Stimulated activated CD4-positive, alpha-beta T cell treated with anti-CD3 and anti-CD28 coated beads, Interleukin-12 subunit alpha, Interleukin-12 subunit beta, amount 100 ng/mL, for 4 hours (primary cell): ENCODE measurements at regions not wholly inside any gene's neighbourhood (a gene's known extent, or its start where the extent isn't known, plus 50 kb on each side); places are given as distances from the start of the nearest gene placed in this dataset.

ENCODE experiments used
- DNase-seq: peaks from one replicate; pipeline ENCODE4 v3.0.0-alpha.2; 2020

- DNase-seq, result no peak
Measured at GRCh38 chr6:148059869-148060268, 282.8 kb upstream of the SASH1 start.

DNA sequence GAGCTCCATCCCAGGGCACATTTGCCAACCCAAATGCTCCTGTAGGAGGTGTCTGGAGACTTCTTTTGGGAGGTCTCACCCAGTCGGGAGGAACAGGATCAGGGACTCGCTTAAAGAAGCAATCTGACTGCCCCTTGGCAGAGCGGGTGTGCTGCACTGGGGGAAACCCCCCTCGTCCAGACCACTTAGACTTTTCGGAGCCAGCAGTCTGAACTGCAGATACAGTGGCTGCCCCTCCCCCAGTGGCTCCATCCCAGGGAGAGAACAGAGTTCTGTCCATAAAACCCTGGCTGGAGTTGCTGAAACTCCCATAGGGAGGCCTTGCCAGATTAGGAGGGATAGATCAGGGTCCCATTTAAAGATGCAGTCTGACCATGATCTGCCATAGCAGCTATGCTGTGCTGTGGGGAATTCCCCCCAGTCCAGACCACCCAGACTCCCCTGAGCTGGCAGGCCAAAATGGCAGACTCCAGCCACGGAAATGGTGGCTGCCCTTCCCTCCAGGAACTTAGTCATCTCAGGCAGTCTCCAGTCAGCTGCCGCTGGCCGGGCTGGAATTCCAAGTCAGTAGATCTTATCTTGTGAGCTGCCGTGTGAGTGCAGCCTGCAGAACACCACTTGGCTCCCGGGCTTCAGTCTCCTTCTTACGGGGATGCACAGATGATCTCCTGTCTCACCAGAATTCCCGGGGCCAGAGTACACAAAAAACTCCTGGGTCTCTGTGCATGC, 278.1 kb upstream of the SASH1 start:
- no peak for DNase-seq

- DNase-seq, result no peak
Measured at GRCh38 chr6:148068437-148069061, 274.1 kb upstream of the SASH1 start.

GRCh38 chr6:148069256-148069655, 273.4 kb upstream of the SASH1 start:
- DNase-seq, result no peak

DNA sequence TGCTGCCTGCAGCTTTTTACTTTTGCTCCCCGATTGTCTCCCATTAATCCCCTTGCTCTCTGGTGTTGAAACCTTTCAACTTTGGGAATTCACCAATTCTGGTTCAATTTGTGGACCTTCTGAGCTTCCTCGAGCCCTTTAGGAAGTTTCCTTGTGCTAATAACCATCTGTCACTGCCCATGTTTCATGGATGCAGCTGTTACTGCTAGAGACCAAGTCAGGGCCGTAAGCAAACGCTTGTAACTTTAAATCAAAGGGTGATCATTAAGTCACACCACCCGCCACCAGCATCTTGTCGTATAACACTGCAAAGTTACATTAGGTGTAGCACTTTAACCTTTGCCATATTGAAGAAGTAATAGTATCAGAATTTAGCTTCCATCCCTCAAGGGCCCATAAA, 268.3 kb upstream of the SASH1 start:
- DNase-seq, result no peak

DNA sequence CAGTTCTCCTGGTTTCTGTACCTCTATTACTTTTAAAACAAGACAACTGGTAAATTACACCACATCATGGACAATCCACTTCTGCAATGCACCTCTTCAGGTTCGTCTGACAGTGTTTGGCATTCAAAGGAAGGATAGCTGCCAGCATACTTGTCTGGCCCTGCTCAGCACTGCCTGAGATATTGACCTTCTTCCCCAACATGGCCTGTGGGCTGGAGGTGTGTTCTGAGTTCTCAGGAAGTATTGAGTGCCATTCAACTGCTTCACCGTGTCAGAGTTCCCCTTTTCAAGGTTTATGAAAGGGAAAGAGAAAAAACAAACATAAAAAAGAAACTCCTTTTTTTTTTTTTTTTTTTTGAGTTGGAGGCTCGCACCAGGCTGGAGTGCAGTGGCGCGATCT, 267.9 kb upstream of the SASH1 start:
- DNase-seq, result no peak

- no peak for DNase-seq
Measured at GRCh38 chr6:148075352-148075751, 267.3 kb upstream of the SASH1 start.

DNA sequence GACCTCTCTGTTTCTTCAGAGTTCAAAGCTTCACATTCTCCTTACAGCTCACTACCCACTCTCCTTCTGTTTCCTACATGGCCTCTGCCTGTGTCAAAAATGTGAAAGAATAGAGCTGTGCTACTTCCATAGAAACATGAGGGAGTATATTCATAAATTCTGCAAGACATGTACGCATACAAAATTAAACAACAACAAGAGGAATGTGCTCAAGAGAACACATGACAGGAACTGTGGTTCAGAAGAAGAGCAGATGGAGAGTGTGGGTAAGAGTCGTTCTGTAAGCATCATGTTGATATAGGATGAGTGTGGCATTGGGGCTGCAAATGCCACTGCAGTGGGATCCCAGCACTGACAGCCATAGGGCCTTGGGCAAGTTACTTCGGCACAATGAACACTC, 266.6 kb upstream of the SASH1 start:
- DNase-seq, result no peak

DNA sequence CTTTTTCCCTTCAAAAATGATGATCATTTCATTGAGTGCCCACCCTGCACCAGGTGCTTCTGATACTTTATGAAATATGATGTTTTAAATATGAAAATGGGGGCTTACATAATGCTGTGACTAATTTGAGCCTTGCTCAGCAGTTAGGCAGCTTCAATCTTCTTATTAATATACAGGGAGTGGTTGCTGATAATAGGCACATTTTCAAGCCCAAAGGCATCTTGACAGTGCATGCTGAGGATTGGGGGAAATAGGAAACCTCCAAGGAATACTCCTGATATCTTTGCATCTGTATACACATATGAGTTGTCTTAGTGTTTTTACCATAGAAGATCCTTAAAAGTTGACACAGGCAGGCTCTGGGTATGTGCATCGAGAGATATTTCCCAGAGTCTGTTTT, 262.3 kb upstream of the SASH1 start:
- no peak for DNase-seq

- DNase-seq, result no peak
Measured at GRCh38 chr6:148081076-148081475, 261.6 kb upstream of the SASH1 start.

- no peak for DNase-seq
Measured at GRCh38 chr6:148082044-148082443, 260.6 kb upstream of the SASH1 start.

DNA sequence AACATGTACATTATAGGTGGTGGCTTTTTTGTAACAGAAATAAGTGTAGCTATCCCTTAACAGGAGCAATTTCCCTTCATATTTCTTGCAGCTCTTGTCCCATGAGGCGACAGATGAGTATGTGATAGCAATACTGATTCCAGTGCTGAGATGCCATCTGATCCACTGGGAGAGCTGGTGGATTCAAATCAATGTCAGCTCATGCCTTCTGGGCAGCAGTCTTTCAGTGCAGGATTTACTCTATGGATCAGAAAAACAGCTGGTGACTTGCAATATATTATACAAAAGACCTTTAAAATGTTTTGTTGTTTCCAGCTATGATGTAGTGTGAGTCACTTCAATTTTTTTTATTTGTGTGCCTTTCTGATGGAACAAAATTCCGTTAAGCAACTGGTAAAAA, 259.9 kb upstream of the SASH1 start:
- DNase-seq, result no peak

DNA sequence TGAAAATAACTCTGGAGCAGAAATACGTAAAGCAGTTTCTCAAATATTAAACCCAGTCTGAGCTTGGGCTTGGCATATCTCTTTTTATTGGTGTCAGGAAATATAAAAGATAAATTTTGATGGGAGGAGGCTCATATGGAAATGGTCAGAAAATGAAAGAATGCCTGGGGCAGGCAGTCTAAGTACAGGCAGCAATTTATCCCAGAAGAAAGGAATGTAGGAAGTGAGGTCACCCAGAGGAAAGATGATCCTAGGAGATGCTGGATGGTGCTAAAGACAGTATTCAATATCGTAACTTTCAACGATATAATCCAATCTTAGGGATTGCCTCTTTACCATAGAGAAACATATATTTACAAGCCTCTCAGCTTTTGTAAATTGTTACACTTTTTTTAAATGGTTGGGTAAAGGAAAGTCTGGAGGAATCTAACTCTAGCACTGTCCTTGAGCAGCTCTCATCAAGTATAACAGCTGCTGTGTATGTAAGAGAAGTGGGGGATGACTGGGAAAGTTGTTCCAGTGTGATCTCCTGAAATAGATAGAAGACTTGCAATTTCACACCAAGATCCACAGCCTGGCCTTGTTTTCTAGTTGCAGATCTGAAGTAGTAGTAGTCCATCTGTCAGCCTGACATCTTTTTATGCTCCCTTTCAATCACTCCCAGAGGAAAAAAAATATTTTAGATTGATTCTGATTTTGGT, 256.9 kb upstream of the SASH1 start:
- no peak for DNase-seq

GRCh38 chr6:148086386-148086785, 256.3 kb upstream of the SASH1 start:
- DNase-seq, result no peak

- no peak for DNase-seq
Measured at GRCh38 chr6:148086843-148087242, 255.8 kb upstream of the SASH1 start.

GRCh38 chr6:148087659-148088058, 255.0 kb upstream of the SASH1 start:
- DNase-seq, result no peak

GRCh38 chr6:148090326-148090725, 252.3 kb upstream of the SASH1 start:
- DNase-seq, result no peak

DNA sequence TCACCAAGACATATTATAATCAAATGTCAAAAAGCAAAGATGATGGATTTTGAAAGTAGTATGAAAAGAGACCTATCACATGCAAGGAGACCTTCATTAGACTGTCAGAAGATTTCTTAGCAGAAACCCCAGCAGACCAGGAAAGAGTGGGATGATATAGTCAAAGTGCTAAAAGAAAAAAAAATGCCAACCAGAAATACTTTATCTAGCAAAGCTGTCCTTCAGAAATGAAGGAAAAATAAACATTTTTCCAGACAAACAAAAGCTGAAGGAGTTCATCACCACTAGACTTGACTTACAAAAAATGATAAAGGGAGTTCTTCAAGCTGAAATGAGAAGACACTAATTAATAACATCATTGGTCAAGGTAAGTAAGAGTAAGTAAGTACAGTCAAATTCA, 251.2 kb upstream of the SASH1 start:
- DNase-seq, result no peak

- no peak for DNase-seq
Measured at GRCh38 chr6:148103436-148103835, 239.2 kb upstream of the SASH1 start.

DNA sequence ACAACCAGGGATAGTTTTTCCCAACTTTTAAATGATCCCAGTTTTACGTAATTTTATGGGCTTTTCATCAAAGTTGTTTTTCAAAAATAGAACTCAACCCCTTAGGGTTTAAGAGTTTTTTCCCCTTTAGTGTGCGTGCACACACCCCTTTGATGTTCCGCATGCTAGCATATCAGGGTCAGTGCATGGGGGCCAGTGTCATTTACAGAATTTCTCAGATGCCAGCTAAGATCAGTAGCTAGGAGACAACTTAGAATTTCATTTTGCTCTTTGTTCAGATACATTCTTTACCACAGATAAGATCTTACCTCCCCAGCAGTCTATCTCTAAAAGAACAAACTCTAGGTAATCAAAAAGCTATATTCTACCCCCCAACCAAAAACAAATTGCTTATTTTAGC, 238.5 kb upstream of the SASH1 start:
- no peak for DNase-seq

DNA sequence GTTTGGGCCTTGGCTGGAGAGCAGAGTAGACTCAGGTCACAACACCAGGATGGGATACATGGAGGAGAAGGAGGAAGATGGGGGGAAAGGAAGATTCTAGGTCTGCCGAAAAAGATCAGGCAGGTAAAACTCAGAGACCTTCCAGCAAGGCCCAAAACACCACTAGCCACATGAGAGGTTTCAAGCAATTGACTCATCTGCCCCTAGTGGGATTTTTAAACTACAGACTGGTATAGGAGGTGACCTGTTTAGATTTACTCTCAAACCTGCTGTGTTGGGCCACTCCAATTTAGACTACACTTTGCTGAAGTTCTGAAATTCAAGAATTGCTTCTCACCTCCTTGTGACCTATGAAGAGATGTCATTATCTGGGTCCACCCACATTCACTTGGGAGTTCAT, 236.9 kb upstream of the SASH1 start:
- DNase-seq, result no peak

- DNase-seq, result no peak
Measured at GRCh38 chr6:148107911-148108310, 234.7 kb upstream of the SASH1 start.

GRCh38 chr6:148109732-148110131, 232.9 kb upstream of the SASH1 start:
- DNase-seq, result no peak

- no peak for DNase-seq
Measured at GRCh38 chr6:148110925-148111324, 231.7 kb upstream of the SASH1 start.
